Progenitor cell of endocrine pancreas (in vitro differentiated cells): ENCODE measurements at regions not wholly inside any gene's neighbourhood (a gene's known extent, or its start where the extent isn't known, plus 50 kb on each side); places are given as distances from the start of the nearest gene placed in this dataset.

ENCODE experiments used
- DNase-seq: peaks from one replicate; pipeline ENCODE4 v3.0.0; 2021; ENCODE audit warnings: low spot score; ENCODE audit not compliant: unreplicated experiment
- H3K27ac Mint-ChIP-seq: 2 replicates; pipeline ENCODE4 v1.8.0; 2021; ENCODE audit warnings: mild to moderate bottlenecking, moderate library complexity, mixed read lengths
- H3K27me3 Mint-ChIP-seq: 2 replicates; pipeline ENCODE4 v1.8.0; 2021; ENCODE audit warnings: mixed read lengths
- H3K36me3 Mint-ChIP-seq: 2 replicates; pipeline ENCODE4 v1.8.0; 2022; ENCODE audit warnings: mixed read lengths; ENCODE audit not compliant: insufficient read depth
- H3K4me1 Mint-ChIP-seq: 2 replicates; pipeline ENCODE4 v1.8.0; 2021; ENCODE audit warnings: low read depth, mixed read lengths
- H3K4me3 Mint-ChIP-seq: 2 replicates; pipeline ENCODE4 v1.8.0; 2021; ENCODE audit warnings: low read depth, mild to moderate bottlenecking, moderate library complexity, mixed read lengths
- H3K9me3 Mint-ChIP-seq: 2 replicates; pipeline ENCODE4 v1.8.0; 2021; ENCODE audit warnings: low read depth, mixed read lengths
- CTCF ChIP-seq: fragments of 200-600 bp; sonication (generic); IDR thresholded peaks from one replicate; pipeline ENCODE4 v1.5.0; 2021; ENCODE audit warnings: antibody characterized with exemption, mild to moderate bottlenecking; ENCODE audit not compliant: unreplicated experiment

GRCh38 chr6:92469186-92469828, 950.1 kb downstream of the EPHA7 start:
- H3K4me3 Mint-ChIP-seq: no peak overlapping the region
- H3K4me1 Mint-ChIP-seq: no peaks in the 10 kb centered on the region
- no peaks in the 10 kb centered on the region for H3K27me3 Mint-ChIP-seq
- no peaks in the 10 kb centered on the region for H3K36me3 Mint-ChIP-seq
- no peak for TF ChIP-seq CTCF
- H3K27ac Mint-ChIP-seq: no peak overlapping the region
- peaks cover 24% of the 10 kb centered on the region for H3K9me3 Mint-ChIP-seq
- DNase-seq: no peak

GRCh38 chr6:92468066-92468465, 951.3 kb downstream of the EPHA7 start:
- H3K9me3 Mint-ChIP-seq: peaks cover 24% of the 10 kb centered on the region
- DNase-seq: no peak
- H3K27ac Mint-ChIP-seq: no peak overlapping the region
- peaks cover under 1% of the 10 kb centered on the region for H3K27me3 Mint-ChIP-seq
- H3K36me3 Mint-ChIP-seq: no peaks in the 10 kb centered on the region
- no peak overlapping the region for H3K4me3 Mint-ChIP-seq
- no peaks in the 10 kb centered on the region for H3K4me1 Mint-ChIP-seq
- TF ChIP-seq CTCF: no peak

GRCh38 chr6:92460133-92460532, 959.2 kb downstream of the EPHA7 start:
- Mint-ChIP-seq H3K27ac (no peak overlapping the region), H3K4me3 (no peak overlapping the region), H3K4me1 (peaks cover 7% of the 10 kb centered on the region), H3K9me3 (peaks cover 9% of the 10 kb centered on the region), H3K27me3 (peaks cover 4% of the 10 kb centered on the region), H3K36me3 (no peaks in the 10 kb centered on the region)
- no peak for DNase-seq
- no peak for TF ChIP-seq CTCF

GRCh38 chr6:92459606-92460005, 959.8 kb downstream of the EPHA7 start:
- Mint-ChIP-seq H3K36me3 (no peaks in the 10 kb centered on the region), H3K4me3 (no peak overlapping the region), H3K27me3 (peaks cover 4% of the 10 kb centered on the region), H3K27ac (no peak overlapping the region), H3K4me1 (peaks cover 7% of the 10 kb centered on the region), H3K9me3 (peaks cover 3% of the 10 kb centered on the region)
- TF ChIP-seq CTCF: no peak
- no peak for DNase-seq

GRCh38 chr6:92446052-92446451, 973.3 kb downstream of the EPHA7 start:
- Mint-ChIP-seq H3K36me3 (no peaks in the 10 kb centered on the region), H3K4me1 (peaks cover 3% of the 10 kb centered on the region), H3K27me3 (no peaks in the 10 kb centered on the region), H3K4me3 (no peak overlapping the region), H3K27ac (no peak overlapping the region), H3K9me3 (no peaks in the 10 kb centered on the region)
- DNase-seq: no peak
- TF ChIP-seq CTCF: no peak
